Liver (tissue), 8 donors: ENCODE measurements at regions not wholly inside any gene's neighbourhood (a gene's known extent, or its start where the extent isn't known, plus 50 kb on each side); places are given as distances from the start of the nearest gene placed in this dataset.

ENCODE experiments used
- DNase-seq: peaks from one replicate; pipeline ENCODE4 v3.0.0-alpha.2; 2017; ENCODE audit warnings: low spot score
- H3K27ac ChIP-seq, 2 donors: one replicate each; pipeline ENCODE4 v1.7.0; 2013; ENCODE audit warnings: inconsistent platforms in 2 of 2, low read length in 2 of 2, control low read depth in 1 of 2, low read depth in 1 of 2, mild to moderate bottlenecking in 1 of 2
- H3K27me3 ChIP-seq, 4 donors: one replicate each; pipeline versions ENCODE4 v1.6.1 to v1.7.0; 2013; ENCODE audit warnings: low read length in 3 of 4, inconsistent platforms in 1 of 4, mild to moderate bottlenecking in 1 of 4, moderate library complexity in 1 of 4; ENCODE audit not compliant: control insufficient read depth in 4 of 4, insufficient read depth in 4 of 4
- H3K36me3 ChIP-seq, 4 donors: one replicate each; pipeline versions ENCODE4 v1.6.1 to v1.7.0; 2013; ENCODE audit warnings: low read length in 3 of 4, mild to moderate bottlenecking in 3 of 4, low read depth in 1 of 4, moderate library complexity in 1 of 4; ENCODE audit not compliant: control insufficient read depth in 4 of 4, insufficient read depth in 3 of 4
- H3K4me1 ChIP-seq, 4 donors: one replicate each; pipeline versions ENCODE4 v1.6.1 to v1.7.0; 2013; ENCODE audit warnings: low read length in 3 of 4, mild to moderate bottlenecking in 3 of 4, moderate library complexity in 1 of 4; ENCODE audit not compliant: control insufficient read depth in 4 of 4, insufficient read depth in 4 of 4
- H3K4me3 ChIP-seq, 3 donors: one replicate each; pipeline versions ENCODE4 v1.6.1 to v1.7.0; 2013; ENCODE audit warnings: low read length in 3 of 3, control low read depth in 1 of 3, low read depth in 1 of 3, mild to moderate bottlenecking in 1 of 3
- H3K9ac ChIP-seq, 2 donors: one replicate each; pipeline ENCODE4 v1.7.0; 2013; ENCODE audit warnings: low read length in 2 of 2, mild to moderate bottlenecking in 2 of 2, moderate library complexity in 2 of 2, control low read depth in 1 of 2, low read depth in 1 of 2
- H3K9me3 ChIP-seq, 4 donors: one replicate each; pipeline versions ENCODE4 v1.6.1 to v1.7.0; 2013; ENCODE audit warnings: low read length in 3 of 4; ENCODE audit not compliant: control insufficient read depth in 4 of 4
- ATF3 ChIP-seq: IDR thresholded peaks from 2 replicates; pipeline ENCODE4 v1.6.1; 2016; ENCODE audit warnings: antibody characterized with exemption
- CTCF ChIP-seq: fragments of 150-350 bp; IDR thresholded peaks from 2 replicates; pipeline ENCODE4 v1.5.1; 2017; ENCODE audit warnings: improper control_type of control experiment, low read depth, low read length; ENCODE audit not compliant: missing input control
- EGR1 ChIP-seq, 2 donors: IDR thresholded peaks; 2 replicates each; pipeline ENCODE4 v1.6.1; 2016 to 2018; ENCODE audit warnings: antibody characterized with exemption in 2 of 2, low read depth in 2 of 2
- FOXA1 ChIP-seq: IDR thresholded peaks from 2 replicates; pipeline ENCODE4 v1.6.1; 2016; ENCODE audit warnings: antibody characterized with exemption
- FOXA2 ChIP-seq: IDR thresholded peaks from 2 replicates; pipeline ENCODE4 v1.6.1; 2016; ENCODE audit warnings: antibody characterized with exemption
- GABPA ChIP-seq, 2 donors: IDR thresholded peaks in 1 of 2; conservative IDR thresholded peaks in 1 of 2; 2 replicates each; pipeline ENCODE4 v1.6.1; 2016; ENCODE audit warnings: antibody characterized with exemption in 2 of 2, mild to moderate bottlenecking in 1 of 2, moderate library complexity in 1 of 2
- HNF4A ChIP-seq, 2 donors: conservative IDR thresholded peaks; 2 replicates each; pipeline ENCODE4 v1.6.1; 2016; ENCODE audit warnings: antibody characterized with exemption in 2 of 2, mild to moderate bottlenecking in 2 of 2
- HNF4G ChIP-seq: IDR thresholded peaks from 2 replicates; pipeline ENCODE4 v1.6.1; 2016; ENCODE audit warnings: antibody characterized with exemption
- JUND ChIP-seq, 2 donors: IDR thresholded peaks; 2 replicates each; pipeline ENCODE4 v1.6.1; 2016; ENCODE audit warnings: antibody characterized with exemption in 2 of 2
- MAX ChIP-seq: IDR thresholded peaks from 2 replicates; pipeline ENCODE4 v1.6.1; 2016; ENCODE audit warnings: antibody characterized with exemption
- NR2F2 ChIP-seq: IDR thresholded peaks from 2 replicates; pipeline ENCODE4 v1.6.1; 2016; ENCODE audit warnings: antibody characterized with exemption
- RAD21 ChIP-seq, 2 donors: IDR thresholded peaks; 2 replicates each; pipeline ENCODE4 v1.6.1; 2016; ENCODE audit warnings: antibody characterized with exemption in 2 of 2, mild to moderate bottlenecking in 2 of 2
- REST ChIP-seq: IDR thresholded peaks from 2 replicates; pipeline ENCODE4 v1.6.1; 2016; ENCODE audit warnings: antibody characterized with exemption, mild to moderate bottlenecking
- RXRA ChIP-seq, 2 donors: IDR thresholded peaks; 2 replicates each; pipeline ENCODE4 v1.6.1; 2017 to 2018; ENCODE audit warnings: antibody characterized with exemption in 2 of 2, mild to moderate bottlenecking in 1 of 2
- SP1 ChIP-seq: IDR thresholded peaks from 2 replicates; pipeline ENCODE4 v1.6.1; 2018; ENCODE audit warnings: antibody characterized with exemption, mild to moderate bottlenecking
- TAF1 ChIP-seq: conservative IDR thresholded peaks from 2 replicates; pipeline ENCODE4 v1.6.1; 2016; ENCODE audit warnings: antibody characterized with exemption, mild to moderate bottlenecking
- YY1 ChIP-seq: IDR thresholded peaks from 2 replicates; pipeline ENCODE4 v1.6.1; 2016; ENCODE audit warnings: antibody characterized with exemption, mild to moderate bottlenecking
- ZBTB33 ChIP-seq: IDR thresholded peaks from 2 replicates; pipeline ENCODE4 v1.6.1; 2016; ENCODE audit warnings: antibody characterized with exemption
- WGBS: extraction: QIAGEN DNeasy Blood & Tissue Kit; methylation state at CpG from one replicate; pipeline ENCODE4 v1.1.7; 2013; 5-methylcytosine and 5-hydroxymethylcytosine counted together
- donor health status: healthy.
- donor health status: healthy.
- donor health status: healthy.
- donor health status: healthy.
- donor health status: healthy.

- Histone ChIP-seq H3K4me1 (no peaks in the 10 kb centered on the region), H3K27ac (no peak overlapping the region), H3K36me3 (no peaks in the 10 kb centered on the region), H3K9ac (no peak overlapping the region), H3K9me3 (no peaks in the 10 kb centered on the region), H3K27me3 (peaks cover 0 to 3% (median 0%) of the 10 kb centered on the region in 4 donors), H3K4me3 (no peak overlapping the region)
- no peak for DNase-seq
- WGBS = 55% methylated on average over 4 of the region's 4 CpGs
- TF ChIP-seq YY1 (no peak), JUND (IDR thresholded peaks at IDR 0.05) (no peak), RXRA (IDR thresholded peaks at IDR 0.05) (no peak), CTCF (no peak), FOXA1 (no peak), NR2F2 (no peak), HNF4A (conservative IDR thresholded peaks at IDR 0.05) (no peak)
These were observed 224.3 kb downstream of the NEDD1 start for GRCh38 chr12:97131220-97131981.

GRCh38 chr12:97132270-97132669 is 225.2 kb downstream of the NEDD1 start:
- no peaks in the 10 kb centered on the region for H3K36me3 ChIP-seq
- H3K9ac ChIP-seq = no peak overlapping the region
- H3K4me3 ChIP-seq = no peak overlapping the region
- TF ChIP-seq NR2F2 (no peak), TAF1 (no peak), JUND (IDR thresholded peaks at IDR 0.05) (no peak), RXRA (IDR thresholded peaks at IDR 0.05) (no peak), EGR1 (IDR thresholded peaks at IDR 0.05; ENCODE audit: low read depth in 2 of 2) (no peak), YY1 (no peak), RAD21 (IDR thresholded peaks at IDR 0.05) (no peak), CTCF (no peak), FOXA1 (no peak), HNF4A (conservative IDR thresholded peaks at IDR 0.05) (no peak), REST (no peak), SP1 (no peak), MAX (no peak), HNF4G (no peak), ZBTB33 (no peak), FOXA2 (no peak), ATF3 (no peak), GABPA (IDR thresholded peaks at IDR 0.05 in 1 of 2, conservative IDR thresholded peaks at IDR 0.05 in 1 of 2) (no peak)
- DNase-seq = no peak
- 42% methylated on average over 2 of the region's 2 CpGs for WGBS
- peaks cover 0 to 3% (median 0%) of the 10 kb centered on the region in 4 donors for H3K27me3 ChIP-seq
- H3K4me1 ChIP-seq = no peaks in the 10 kb centered on the region
- no peak overlapping the region for H3K27ac ChIP-seq
- no peaks in the 10 kb centered on the region for H3K9me3 ChIP-seq
